ENCODE measurements at regions not wholly inside any gene's neighbourhood (a gene's known extent, or its start where the extent isn't known, plus 50 kb on each side); places are given as distances from the start of the nearest gene placed in this dataset.

GRCh38 chr2:162964513-162964912, 125.9 kb upstream of the KCNH7 start:
- no peak for TF ChIP-seq SPI1 (IDR thresholded peaks at IDR 0.05; ENCODE audit: low read depth, low read length)
- no peak for DNase-seq (ENCODE audit: insufficient read length, low spot score)
- no peak for FAIRE-seq

GRCh38 chr2:162963156-162963555, 124.6 kb upstream of the KCNH7 start:
- no peak for TF ChIP-seq POLR2A (IDR thresholded peaks at IDR 0.05; ENCODE audit: low read depth, low read length)
- TF ChIP-seq TAF1 (IDR thresholded peaks at IDR 0.05; ENCODE audit: low read depth, low read length): no peak
- no peak for TF ChIP-seq PAX5 (IDR thresholded peaks at IDR 0.05; ENCODE audit: insufficient read depth, low read length, severe bottlenecking)
- no peak for TF ChIP-seq SPI1 (IDR thresholded peaks at IDR 0.05; ENCODE audit: low read depth, low read length)
- no peak for TF ChIP-seq POLR2AphosphoS5 (IDR thresholded peaks at IDR 0.05; ENCODE audit: low read depth, low read length)
- TF ChIP-seq POU2F2 (IDR thresholded peaks at IDR 0.05; ENCODE audit: low read depth, low read length): no peak
- no peak for DNase-seq (ENCODE audit: insufficient read length, low spot score)
- no peak for FAIRE-seq

- TF ChIP-seq PAX5 (IDR thresholded peaks at IDR 0.05; ENCODE audit: insufficient read depth, low read length, severe bottlenecking): no peak
- no peak for TF ChIP-seq SPI1 (IDR thresholded peaks at IDR 0.05; ENCODE audit: low read depth, low read length)
- TF ChIP-seq TAF1 (IDR thresholded peaks at IDR 0.05; ENCODE audit: low read depth, low read length): no peak
- DNase-seq (ENCODE audit: insufficient read length, low spot score) (no peak), FAIRE-seq (no peak)
Observed at GRCh38 chr2:162945785-162946184, 107.2 kb upstream of the KCNH7 start.

- FAIRE-seq: no peak
- no peak for DNase-seq (ENCODE audit: insufficient read length, low spot score)
- TF ChIP-seq POLR2AphosphoS5 (IDR thresholded peaks at IDR 0.05; ENCODE audit: low read depth, low read length) (no peak), PAX5 (IDR thresholded peaks at IDR 0.05; ENCODE audit: insufficient read depth, low read length, severe bottlenecking) (no peak), POU2F2 (IDR thresholded peaks at IDR 0.05; ENCODE audit: low read depth, low read length) (no peak), TAF1 (IDR thresholded peaks at IDR 0.05; ENCODE audit: low read depth, low read length) (no peak), SPI1 (IDR thresholded peaks at IDR 0.05; ENCODE audit: low read depth, low read length) (no peak), POLR2A (IDR thresholded peaks at IDR 0.05; ENCODE audit: low read depth, low read length) (no peak)
Observed at GRCh38 chr2:162938387-162938786, 99.8 kb upstream of the KCNH7 start.

- DNase-seq (ENCODE audit: insufficient read length, low spot score): no peak
- FAIRE-seq: no peak
- TF ChIP-seq SPI1 (IDR thresholded peaks at IDR 0.05; ENCODE audit: low read depth, low read length) (no peak), POU2F2 (IDR thresholded peaks at IDR 0.05; ENCODE audit: low read depth, low read length) (no peak), POLR2AphosphoS5 (IDR thresholded peaks at IDR 0.05; ENCODE audit: low read depth, low read length) (no peak), PAX5 (IDR thresholded peaks at IDR 0.05; ENCODE audit: insufficient read depth, low read length, severe bottlenecking) (no peak), TAF1 (IDR thresholded peaks at IDR 0.05; ENCODE audit: low read depth, low read length) (no peak), POLR2A (IDR thresholded peaks at IDR 0.05; ENCODE audit: low read depth, low read length) (no peak)
Observed at GRCh38 chr2:162934191-162934590, 95.6 kb upstream of the KCNH7 start.

- no peak for TF ChIP-seq POLR2A (IDR thresholded peaks at IDR 0.05; ENCODE audit: low read depth, low read length)
- no peak for TF ChIP-seq SPI1 (IDR thresholded peaks at IDR 0.05; ENCODE audit: low read depth, low read length)
- no peak for TF ChIP-seq POU2F2 (IDR thresholded peaks at IDR 0.05; ENCODE audit: low read depth, low read length)
- TF ChIP-seq PAX5 (IDR thresholded peaks at IDR 0.05; ENCODE audit: insufficient read depth, low read length, severe bottlenecking): no peak
- FAIRE-seq (no peak), DNase-seq (ENCODE audit: insufficient read length, low spot score) (no peak)
Observed at GRCh38 chr2:162932416-162932815, 93.8 kb upstream of the KCNH7 start.

- FAIRE-seq (no peak), DNase-seq (ENCODE audit: insufficient read length, low spot score) (no peak)
- TF ChIP-seq SPI1 (IDR thresholded peaks at IDR 0.05; ENCODE audit: low read depth, low read length) (no peak), POU2F2 (IDR thresholded peaks at IDR 0.05; ENCODE audit: low read depth, low read length) (no peak), POLR2A (IDR thresholded peaks at IDR 0.05; ENCODE audit: low read depth, low read length) (no peak), PAX5 (IDR thresholded peaks at IDR 0.05; ENCODE audit: insufficient read depth, low read length, severe bottlenecking) (no peak), POLR2AphosphoS5 (IDR thresholded peaks at IDR 0.05; ENCODE audit: low read depth, low read length) (no peak), TAF1 (IDR thresholded peaks at IDR 0.05; ENCODE audit: low read depth, low read length) (no peak)
Observed at GRCh38 chr2:162929571-162929970, 91.0 kb upstream of the KCNH7 start.

- DNase-seq (ENCODE audit: insufficient read length, low spot score) (no peak), FAIRE-seq (no peak)
- TF ChIP-seq SPI1 (IDR thresholded peaks at IDR 0.05; ENCODE audit: low read depth, low read length): no peak
- no peak for TF ChIP-seq POLR2AphosphoS5 (IDR thresholded peaks at IDR 0.05; ENCODE audit: low read depth, low read length)
- TF ChIP-seq POLR2A (IDR thresholded peaks at IDR 0.05; ENCODE audit: low read depth, low read length): no peak
- TF ChIP-seq TAF1 (IDR thresholded peaks at IDR 0.05; ENCODE audit: low read depth, low read length): no peak
Observed at GRCh38 chr2:162928356-162928755, 89.8 kb upstream of the KCNH7 start.

- no peak for DNase-seq (ENCODE audit: insufficient read length, low spot score)
- TF ChIP-seq TAF1 (IDR thresholded peaks at IDR 0.05; ENCODE audit: low read depth, low read length): no peak
- TF ChIP-seq PAX5 (IDR thresholded peaks at IDR 0.05; ENCODE audit: insufficient read depth, low read length, severe bottlenecking): no peak
- no peak for FAIRE-seq
Observed at GRCh38 chr2:162926907-162927306, 88.3 kb upstream of the KCNH7 start.

- no peak for FAIRE-seq
- no peak for DNase-seq (ENCODE audit: insufficient read length, low spot score)
- no peak for TF ChIP-seq POLR2A (IDR thresholded peaks at IDR 0.05; ENCODE audit: low read depth, low read length)
- TF ChIP-seq TAF1 (IDR thresholded peaks at IDR 0.05; ENCODE audit: low read depth, low read length): no peak
- TF ChIP-seq PAX5 (IDR thresholded peaks at IDR 0.05; ENCODE audit: insufficient read depth, low read length, severe bottlenecking): no peak
- TF ChIP-seq POU2F2 (IDR thresholded peaks at IDR 0.05; ENCODE audit: low read depth, low read length): no peak
- no peak for TF ChIP-seq SPI1 (IDR thresholded peaks at IDR 0.05; ENCODE audit: low read depth, low read length)
- TF ChIP-seq POLR2AphosphoS5 (IDR thresholded peaks at IDR 0.05; ENCODE audit: low read depth, low read length): no peak
Observed at GRCh38 chr2:162926501-162926900, 87.9 kb upstream of the KCNH7 start.

- DNase-seq (ENCODE audit: insufficient read length, low spot score): no peak
- TF ChIP-seq PAX5 (IDR thresholded peaks at IDR 0.05; ENCODE audit: insufficient read depth, low read length, severe bottlenecking): no peak
- no peak for FAIRE-seq
Observed at GRCh38 chr2:162925595-162925994, 87.0 kb upstream of the KCNH7 start.
